Endothelial cell (in vitro differentiated cells): ENCODE measurements at regions not wholly inside any gene's neighbourhood (a gene's known extent, or its start where the extent isn't known, plus 50 kb on each side); places are given as distances from the start of the nearest gene placed in this dataset.
A peak's percentile ranks its signal among the peaks of the same experiment; 100 is the strongest.

Experiments
- DNase-seq: peaks from one replicate; pipeline ENCODE4 v3.0.0; 2021; ENCODE audit warnings: low spot score
- H3K27ac Mint-ChIP-seq: one replicate; pipeline ENCODE4 v1.8.0; 2021; ENCODE audit warnings: mixed read lengths, inconsistent platforms; ENCODE audit not compliant: unreplicated experiment
- H3K27me3 Mint-ChIP-seq: one replicate; pipeline ENCODE4 v1.8.0; 2021; ENCODE audit warnings: mild to moderate bottlenecking, moderate library complexity, mixed read lengths, inconsistent platforms; ENCODE audit not compliant: unreplicated experiment
- H3K36me3 Mint-ChIP-seq: one replicate; pipeline ENCODE4 v1.8.0; 2021; ENCODE audit warnings: mild to moderate bottlenecking, low read depth, mixed read lengths, inconsistent platforms; ENCODE audit not compliant: unreplicated experiment
- H3K4me1 Mint-ChIP-seq: one replicate; pipeline ENCODE4 v1.8.0; 2021; ENCODE audit warnings: mild to moderate bottlenecking, mixed read lengths, inconsistent platforms; ENCODE audit not compliant: unreplicated experiment
- H3K4me3 Mint-ChIP-seq: one replicate; pipeline ENCODE4 v1.8.0; 2021; ENCODE audit warnings: mild to moderate bottlenecking, mixed read lengths, inconsistent platforms; ENCODE audit not compliant: unreplicated experiment
- H3K9me3 Mint-ChIP-seq: one replicate; pipeline ENCODE4 v1.8.0; 2021; ENCODE audit warnings: mixed read lengths, inconsistent platforms; ENCODE audit not compliant: unreplicated experiment
- CTCF ChIP-seq: fragments of 200-600 bp; sonication (generic); IDR thresholded peaks from one replicate; pipeline ENCODE4 v1.5.0; 2021; ENCODE audit warnings: antibody characterized with exemption; ENCODE audit not compliant: unreplicated experiment

GRCh38 chr6:150813319-150813992 lies 52.0 kb upstream of the MTHFD1L start:
- H3K27me3 Mint-ChIP-seq, result peaks cover 22% of the 10 kb centered on the region

GRCh38 chr6:150813993-150814359 lies 51.5 kb upstream of the MTHFD1L start:
- no peaks in the 10 kb centered on the region for H3K9me3 Mint-ChIP-seq
- no peak for DNase-seq
- no peak for TF ChIP-seq CTCF
- no peak overlapping the region for H3K4me3 Mint-ChIP-seq
- H3K27me3 Mint-ChIP-seq, result peaks cover 22% of the 10 kb centered on the region
- peaks cover 24% of the 10 kb centered on the region for H3K4me1 Mint-ChIP-seq
- H3K36me3 Mint-ChIP-seq, result peaks cover 73% of the 10 kb centered on the region
- peak overlapping the region; percentile 87 for H3K27ac Mint-ChIP-seq

More at GRCh38 chr6:150813319-150813992, 52.0 kb upstream of the MTHFD1L start:
- Mint-ChIP-seq H3K27ac (peak overlapping the region; percentile 87), H3K9me3 (no peaks in the 10 kb centered on the region), H3K36me3 (peaks cover 73% of the 10 kb centered on the region), H3K4me1 (peaks cover 24% of the 10 kb centered on the region), H3K4me3 (peak overlapping the region; percentile 21)
- no peak for TF ChIP-seq CTCF
- no peak for DNase-seq
